IMR-90 (cell line): ENCODE measurements at regions not wholly inside any gene's neighbourhood (a gene's known extent, or its start where the extent isn't known, plus 50 kb on each side); places are given as distances from the start of the nearest gene placed in this dataset.
A peak's percentile ranks its signal among the peaks of the same experiment; 100 is the strongest.

Source experiments
- ATAC-seq: fragments of 200-7000 bp; cut with Tn5 transposase; 2 replicates; pipeline ENCODE4 v1.9.1; 2020; ENCODE audit warnings: low read depth, mild to moderate bottlenecking, moderate library complexity
- BruUV-seq: library from RNA; stranded (reverse); fragments of 400-500 nt; replicated peaks from 2 replicates; lab custom pipeline; 2021; lab: Mats Ljungman, UMichigan
- CTCF ChIA-PET: fragments of 300-600 bp; formaldehyde crosslinking; extraction: SDS; loops from one replicate; lab custom pipeline; 2021; ENCODE audit warnings: antibody characterized with exemption; lab: Yijun Ruan, JAX
- POLR2A ChIA-PET: fragments of 300-600 bp; sonication (Branson Sonifier 250); formaldehyde crosslinking; loops from one replicate; lab custom pipeline; 2022; ENCODE audit warnings: antibody characterized with exemption; ENCODE audit not compliant: unreplicated experiment; lab: Charles Lee
- DNase-seq: peaks from one replicate; pipeline ENCODE4 v3.0.0; 2013
- H2AFZ ChIP-seq: replicated peaks from 2 replicates; pipeline ENCODE3; 2013; ENCODE audit warnings: low read length, mild to moderate bottlenecking; ENCODE audit not compliant: poor library complexity
- H2AK5ac ChIP-seq: 2 replicates; pipeline ENCODE4 v1.6.1; 2013; ENCODE audit warnings: low read depth, low read length, inconsistent platforms
- H2AK9ac ChIP-seq: replicated peaks from 2 replicates; pipeline ENCODE3; 2013; ENCODE audit warnings: mild to moderate bottlenecking, low read depth, low read length, moderate library complexity; ENCODE audit not compliant: poor library complexity
- H2BK120ac ChIP-seq: 2 replicates; pipeline ENCODE4 v1.6.1; 2013; ENCODE audit warnings: low read depth, low read length, inconsistent platforms
- H2BK15ac ChIP-seq: 3 replicates; pipeline ENCODE4 v1.6.1; 2013; ENCODE audit warnings: low read depth, low read length, inconsistent platforms
- H2BK20ac ChIP-seq: 2 replicates; pipeline ENCODE4 v1.6.1; 2013; ENCODE audit warnings: low read depth, mild to moderate bottlenecking, inconsistent platforms, low read length, moderate library complexity
- H2BK5ac ChIP-seq: 2 replicates; pipeline ENCODE4 v1.6.1; 2013; ENCODE audit warnings: mild to moderate bottlenecking, low read depth, low read length, inconsistent platforms; ENCODE audit not compliant: poor library complexity, severe bottlenecking
- H3K14ac ChIP-seq: replicated peaks from 2 replicates; pipeline ENCODE4 v1.6.1; 2013; ENCODE audit warnings: low read depth, low read length, inconsistent platforms
- H3K18ac ChIP-seq: 2 replicates; pipeline ENCODE4 v1.6.1; 2013; ENCODE audit warnings: low read depth, low read length, control low read depth
- H3K23ac ChIP-seq: 2 replicates; pipeline ENCODE4 v1.6.1; 2013; ENCODE audit warnings: low read depth, low read length, inconsistent platforms
- H3K27ac ChIP-seq: 2 replicates; pipeline ENCODE4 v1.5.1; 2013; ENCODE audit warnings: mild to moderate bottlenecking, control low read depth, low read length; ENCODE audit not compliant: insufficient read depth
- H3K27me3 ChIP-seq: 2 replicates; pipeline ENCODE4 v1.6.1; 2013; ENCODE audit warnings: low read length; ENCODE audit not compliant: control insufficient read depth, insufficient read depth
- H3K36me3 ChIP-seq: 2 replicates; pipeline ENCODE4 v1.6.1; 2013; ENCODE audit warnings: low read length, mixed read lengths; ENCODE audit not compliant: control insufficient read depth, insufficient read depth
- H3K4ac ChIP-seq: 2 replicates; pipeline ENCODE4 v1.6.1; 2013; ENCODE audit warnings: low read depth, low read length, inconsistent platforms
- H3K4me1 ChIP-seq: 2 replicates; pipeline ENCODE4 v1.6.1; 2013; ENCODE audit warnings: low read length, mixed read lengths; ENCODE audit not compliant: control insufficient read depth, insufficient read depth
- H3K4me2 ChIP-seq: 2 replicates; pipeline ENCODE4 v1.6.1; 2013; ENCODE audit warnings: low read depth, mild to moderate bottlenecking, control low read depth, low read length, moderate library complexity
- H3K4me3 ChIP-seq: 2 replicates; pipeline ENCODE4 v1.5.1; 2013; ENCODE audit warnings: low read depth, mild to moderate bottlenecking, control low read depth, low read length, moderate library complexity; ENCODE audit not compliant: insufficient read depth
- H3K56ac ChIP-seq: 2 replicates; pipeline ENCODE4 v1.6.1; 2013; ENCODE audit warnings: low read length, inconsistent platforms; ENCODE audit not compliant: insufficient read depth; ENCODE audit errors: extremely low read depth
- H3K79me1 ChIP-seq, 2 experiments: 2 replicates each; pipeline ENCODE4 v1.6.1; 2013; ENCODE audit warnings: low read length in 2 of 2, inconsistent platforms in 1 of 2, low read depth in 1 of 2
- H3K9ac ChIP-seq: 2 replicates; pipeline ENCODE4 v1.6.1; 2013; ENCODE audit warnings: low read depth, low read length, control low read depth
- H3K9me1 ChIP-seq: 2 replicates; pipeline ENCODE4 v1.6.1; 2013; ENCODE audit warnings: low read length, inconsistent platforms; ENCODE audit not compliant: insufficient read depth
- H3K9me3 ChIP-seq: 2 replicates; pipeline ENCODE4 v1.6.1; 2013; ENCODE audit warnings: low read length; ENCODE audit not compliant: control insufficient read depth, insufficient read depth
- H4K20me1 ChIP-seq: 2 replicates; pipeline ENCODE4 v1.6.1; 2013; ENCODE audit warnings: low read length, inconsistent platforms; ENCODE audit not compliant: insufficient read depth
- H4K5ac ChIP-seq: 2 replicates; pipeline ENCODE4 v1.6.1; 2013; ENCODE audit warnings: mild to moderate bottlenecking, low read depth, low read length, control low read depth
- H4K8ac ChIP-seq, 2 experiments: 2 replicates each; pipeline ENCODE4 v1.6.1; 2013; ENCODE audit warnings: low read depth in 2 of 2, low read length in 2 of 2, control low read depth in 1 of 2, inconsistent platforms in 1 of 2
- H4K91ac ChIP-seq: 2 replicates; pipeline ENCODE4 v1.6.1; 2013; ENCODE audit warnings: low read depth, low read length, inconsistent platforms; ENCODE audit not compliant: insufficient read depth
- CEBPB ChIP-seq: IDR thresholded peaks from 2 replicates; pipeline ENCODE4 v1.6.1; 2012; ENCODE audit warnings: low read depth, low read length, improper control_type of control experiment
- MAFK ChIP-seq: IDR thresholded peaks from 2 replicates; pipeline ENCODE4 v1.6.1; 2012; ENCODE audit warnings: low read depth, low read length, improper control_type of control experiment
- RFX5 ChIP-seq: IDR thresholded peaks from 2 replicates; pipeline ENCODE4 v1.8.0; 2012; ENCODE audit warnings: low read depth, mild to moderate bottlenecking, low read length, moderate library complexity
- WGBS, 2 experiments: methylation state at CpG; one replicate each; pipeline versions ENCODE4 v1.1.5 to v1.1.7; 2013; ENCODE audit warnings: missing lambda C conversion rate in 2 of 2; ENCODE audit not compliant: insufficient read length in 1 of 2; ENCODE audit errors: extremely low coverage in 2 of 2; 5-methylcytosine and 5-hydroxymethylcytosine counted together
- dilution Hi-C: fragments of 300-500 bp; cut with HindIII; formaldehyde crosslinking; loops from one replicate; pipeline ENCODE4 v1.14.3; 2018; ENCODE audit warnings: low sequenced_read_pairs; ENCODE audit not compliant: unreplicated experiment
- in situ Hi-C: fragments of 300-500 bp; cut with MboI; formaldehyde crosslinking; loops from 3 replicates; pipeline ENCODE4 v1.14.3; 2019; ENCODE audit warnings: low sequenced_read_pairs, inconsistent platforms, mixed read lengths
- intact Hi-C: fragments of 100-400 bp; cut with micrococcal nuclease; formaldehyde crosslinking; loops from 2 replicates; pipeline ENCODE4 v1.10.0; 2022

DNA sequence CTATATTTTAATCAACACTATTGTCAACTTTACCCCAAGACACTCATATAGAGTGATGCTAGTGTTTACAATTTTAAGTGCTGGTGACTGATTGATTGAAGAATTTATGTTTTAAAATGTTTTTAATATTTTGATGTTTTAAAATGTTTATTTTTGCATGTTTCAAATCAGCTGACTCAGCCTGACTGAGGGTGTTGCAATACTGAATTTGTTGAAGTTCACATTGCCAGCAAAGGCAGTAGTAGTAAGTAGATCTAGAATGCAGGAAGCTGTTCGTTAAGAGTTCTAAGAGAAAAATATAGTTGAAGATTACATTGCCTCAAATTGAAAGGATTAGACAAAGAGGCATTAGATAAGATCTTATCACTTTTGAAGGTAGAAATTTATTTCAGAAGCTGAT, 977.6 kb downstream of the IGSF11 start:
- no peak overlapping the region for H4K5ac ChIP-seq
- no peak overlapping the region for H4K91ac ChIP-seq
- H2BK20ac ChIP-seq = no peak overlapping the region
- H2AK5ac ChIP-seq = no peak overlapping the region
- dilution Hi-C loops (no loop called here), in situ Hi-C loops (no loop called here), intact Hi-C loops (no loop called here)
- POLR2A ChIA-PET = no interaction called here
- H3K14ac ChIP-seq = no peak overlapping the region
- H3K27ac ChIP-seq = no peak overlapping the region
- no peaks in the 10 kb centered on the region for H3K9me3 ChIP-seq
- no peak overlapping the region for H2AFZ ChIP-seq
- H2BK120ac ChIP-seq = no peak overlapping the region
- H4K8ac ChIP-seq = no peak overlapping the region
- CTCF ChIA-PET = no interaction called here
- H3K27me3 ChIP-seq = no peaks in the 10 kb centered on the region
- H2BK15ac ChIP-seq = no peak overlapping the region
- no peak overlapping the region for H2AK9ac ChIP-seq
- no peak overlapping the region for H3K9ac ChIP-seq
- TF ChIP-seq CEBPB (peak; percentile 85), MAFK (peak; percentile 87), RFX5 (no peak)
- no TSS peak for BruUV-seq
- H3K4me3 ChIP-seq = no peak overlapping the region
- no CpG with 5 or more reads among the region's 1 CpG for WGBS, 2 experiments
- H3K4me2 ChIP-seq = no peak overlapping the region
- H3K4ac ChIP-seq = no peak overlapping the region
- no peak overlapping the region for H3K18ac ChIP-seq
- ATAC-seq (peak; percentile 63), DNase-seq (peak; percentile 29)
- no peaks in the 10 kb centered on the region for H3K36me3 ChIP-seq
- H2BK5ac ChIP-seq = no peak overlapping the region
- H3K9me1 ChIP-seq = no peaks in the 10 kb centered on the region
- H3K4me1 ChIP-seq = peaks cover 2% of the 10 kb centered on the region; the same call in 1 of the 2 replicates
- H4K20me1 ChIP-seq = no peaks in the 10 kb centered on the region
- H3K23ac ChIP-seq = no peak overlapping the region
- no peaks in the 10 kb centered on the region for H3K79me1 ChIP-seq
- H3K56ac ChIP-seq = no peak overlapping the region
